Right atrium auricular region (tissue), 2 donors: ENCODE measurements at regions not wholly inside any gene's neighbourhood (a gene's known extent, or its start where the extent isn't known, plus 50 kb on each side); places are given as distances from the start of the nearest gene placed in this dataset.

Experiments used
- DNase-seq: peaks from one replicate; pipeline ENCODE4 v3.0.0-alpha.2; 2019; ENCODE audit warnings: low spot score
- H3K27ac ChIP-seq, 2 donors: fragments of 200-600 bp; sonication (generic); 1 replicate in 1 of 2; 2 replicates in 1 of 2; pipeline ENCODE4 v1.5.1; 2016 to 2019
- H3K27me3 ChIP-seq, 2 donors: fragments of 200-600 bp; sonication (generic); one replicate each; pipeline versions ENCODE4 v1.5.1 to v1.6.0; 2017 to 2019
- H3K36me3 ChIP-seq: fragments of 200-600 bp; sonication (generic); one replicate; pipeline ENCODE4 v1.5.1; 2016
- H3K4me1 ChIP-seq, 2 donors: fragments of 200-600 bp; sonication (generic); one replicate each; pipeline versions ENCODE4 v1.5.1 to v1.6.0; 2017 to 2019
- H3K4me3 ChIP-seq, 2 donors: fragments of 200-600 bp; sonication (generic); 1 replicate in 1 of 2; 2 replicates in 1 of 2; pipeline ENCODE4 v1.5.1; 2017 to 2019; ENCODE audit warnings: mild to moderate bottlenecking in 1 of 2, moderate library complexity in 1 of 2
- H3K9me3 ChIP-seq, 2 donors: fragments of 200-600 bp; sonication (generic); one replicate each; pipeline ENCODE4 v1.5.1; 2019
- CTCF ChIP-seq, 2 donors: fragments of 200-600 bp; sonication (generic); IDR thresholded peaks; one replicate each; pipeline ENCODE4 v1.5.1; 2019; ENCODE audit warnings: antibody characterized with exemption in 2 of 2

GRCh38 chr14:104522926-104523545, 56.5 kb upstream of the C14orf180 start:
- H3K27me3 ChIP-seq = no peaks in the 10 kb centered on the region
- H3K4me1 ChIP-seq = no peaks in the 10 kb centered on the region
- peaks cover 0 to 12% of the 10 kb centered on the region in 2 donors for H3K9me3 ChIP-seq
- no peak overlapping the region for H3K4me3 ChIP-seq
- TF ChIP-seq CTCF (IDR thresholded peaks at IDR 0.05) = no peak
- no peak overlapping the region for H3K27ac ChIP-seq
- H3K36me3 ChIP-seq = no peaks in the 10 kb centered on the region
- no peak for DNase-seq

- DNase-seq = no peak
- Histone ChIP-seq H3K27me3 (no peaks in the 10 kb centered on the region), H3K9me3 (peaks cover 0 to 14% of the 10 kb centered on the region in 2 donors), H3K36me3 (no peaks in the 10 kb centered on the region), H3K4me3 (no peak overlapping the region), H3K27ac (no peak overlapping the region), H3K4me1 (no peaks in the 10 kb centered on the region)
- no peak for TF ChIP-seq CTCF (IDR thresholded peaks at IDR 0.05)
Observed at GRCh38 chr14:104523546-104523935, 56.0 kb upstream of the C14orf180 start.

GRCh38 chr14:104524726-104525125, 54.8 kb upstream of the C14orf180 start:
- TF ChIP-seq CTCF (IDR thresholded peaks at IDR 0.05) = no peak
- no peak overlapping the region for H3K27ac ChIP-seq
- DNase-seq = no peak
- H3K27me3 ChIP-seq = no peaks in the 10 kb centered on the region
- no peaks in the 10 kb centered on the region for H3K4me1 ChIP-seq
- no peak overlapping the region for H3K4me3 ChIP-seq
- H3K9me3 ChIP-seq = peaks cover 0 to 14% of the 10 kb centered on the region in 2 donors
- H3K36me3 ChIP-seq = no peaks in the 10 kb centered on the region

- TF ChIP-seq CTCF (IDR thresholded peaks at IDR 0.05) = no peak
- Histone ChIP-seq H3K4me1 (no peaks in the 10 kb centered on the region), H3K27ac (no peak overlapping the region), H3K9me3 (peaks cover 0 to 14% of the 10 kb centered on the region in 2 donors), H3K4me3 (no peak overlapping the region), H3K36me3 (no peaks in the 10 kb centered on the region), H3K27me3 (no peaks in the 10 kb centered on the region)
- no peak for DNase-seq
Observed at GRCh38 chr14:104526723-104527645, 52.6 kb upstream of the C14orf180 start.

GRCh38 chr14:104527857-104528459, 51.6 kb upstream of the C14orf180 start:
- no peak for TF ChIP-seq CTCF (IDR thresholded peaks at IDR 0.05)
- Histone ChIP-seq H3K27ac (no peak overlapping the region), H3K27me3 (no peaks in the 10 kb centered on the region)

More at GRCh38 chr14:104527857-104528459, 51.6 kb upstream of the C14orf180 start:
- H3K4me3 ChIP-seq = no peak overlapping the region
- H3K9me3 ChIP-seq = peaks cover 0 to 14% of the 10 kb centered on the region in 2 donors
- H3K36me3 ChIP-seq = no peaks in the 10 kb centered on the region
- DNase-seq = no peak
- H3K4me1 ChIP-seq = no peaks in the 10 kb centered on the region
